AG04450 (cell line): ENCODE measurements at regions not wholly inside any gene's neighbourhood (a gene's known extent, or its start where the extent isn't known, plus 50 kb on each side); places are given as distances from the start of the nearest gene placed in this dataset.

ENCODE experiments used
- CTCF ChIA-PET: fragments of 300-600, 350-600 bp; formaldehyde crosslinking; extraction: SDS; loops from one replicate; lab custom pipeline; 2022; ENCODE audit warnings: antibody characterized with exemption, inconsistent platforms; lab: Charles Lee
- POLR2A ChIA-PET: fragments of 350-600 bp; formaldehyde crosslinking; extraction: SDS; loops from one replicate; lab custom pipeline; 2021; ENCODE audit warnings: antibody characterized with exemption, inconsistent platforms; lab: Yijun Ruan, JAX
- DNase-seq: peaks from one replicate; pipeline ENCODE4 v3.0.0-alpha.2; 2011; ENCODE audit warnings: low read depth, low spot score
- H3K27ac ChIP-seq: one replicate; pipeline ENCODE4 v1.5.1; 2012; ENCODE audit warnings: low read depth, low read length, control low read depth
- H3K27me3 ChIP-seq: one replicate; pipeline ENCODE4 v1.6.0; 2012; ENCODE audit warnings: low read length; ENCODE audit not compliant: control insufficient read depth, insufficient read depth
- H3K4me3 ChIP-seq: 2 replicates; pipeline ENCODE4 v1.5.1; 2011; ENCODE audit warnings: mild to moderate bottlenecking, low read depth, low read length, control low read depth
- H3K9me3 ChIP-seq: 2 replicates; pipeline ENCODE4 v1.5.1; 2012; ENCODE audit warnings: low read length; ENCODE audit not compliant: control insufficient read depth, insufficient read depth
- TF ChIP-seq, protein P1 (sequence below): IDR thresholded peaks from 2 replicates; pipeline ENCODE4 v1.5.1; 2011; ENCODE audit warnings: low read depth, low read length, control low read depth, inconsistent platforms

GRCh38 chr7:1286946-1287645, 54.4 kb downstream of the UNCX start:
- Histone ChIP-seq H3K27me3 (peaks cover 59% of the 10 kb centered on the region), H3K9me3 (peaks cover 3% of the 10 kb centered on the region; the same call in 1 of the 2 replicates), H3K4me3 (no peak overlapping the region), H3K27ac (no peak overlapping the region)
- CTCF ChIA-PET: no interaction called here
- DNase-seq: no peak
- POLR2A ChIA-PET: no interaction called here
- TF ChIP-seq, protein P1, sequence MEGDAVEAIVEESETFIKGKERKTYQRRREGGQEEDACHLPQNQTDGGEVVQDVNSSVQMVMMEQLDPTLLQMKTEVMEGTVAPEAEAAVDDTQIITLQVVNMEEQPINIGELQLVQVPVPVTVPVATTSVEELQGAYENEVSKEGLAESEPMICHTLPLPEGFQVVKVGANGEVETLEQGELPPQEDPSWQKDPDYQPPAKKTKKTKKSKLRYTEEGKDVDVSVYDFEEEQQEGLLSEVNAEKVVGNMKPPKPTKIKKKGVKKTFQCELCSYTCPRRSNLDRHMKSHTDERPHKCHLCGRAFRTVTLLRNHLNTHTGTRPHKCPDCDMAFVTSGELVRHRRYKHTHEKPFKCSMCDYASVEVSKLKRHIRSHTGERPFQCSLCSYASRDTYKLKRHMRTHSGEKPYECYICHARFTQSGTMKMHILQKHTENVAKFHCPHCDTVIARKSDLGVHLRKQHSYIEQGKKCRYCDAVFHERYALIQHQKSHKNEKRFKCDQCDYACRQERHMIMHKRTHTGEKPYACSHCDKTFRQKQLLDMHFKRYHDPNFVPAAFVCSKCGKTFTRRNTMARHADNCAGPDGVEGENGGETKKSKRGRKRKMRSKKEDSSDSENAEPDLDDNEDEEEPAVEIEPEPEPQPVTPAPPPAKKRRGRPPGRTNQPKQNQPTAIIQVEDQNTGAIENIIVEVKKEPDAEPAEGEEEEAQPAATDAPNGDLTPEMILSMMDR: no peak

DNA sequence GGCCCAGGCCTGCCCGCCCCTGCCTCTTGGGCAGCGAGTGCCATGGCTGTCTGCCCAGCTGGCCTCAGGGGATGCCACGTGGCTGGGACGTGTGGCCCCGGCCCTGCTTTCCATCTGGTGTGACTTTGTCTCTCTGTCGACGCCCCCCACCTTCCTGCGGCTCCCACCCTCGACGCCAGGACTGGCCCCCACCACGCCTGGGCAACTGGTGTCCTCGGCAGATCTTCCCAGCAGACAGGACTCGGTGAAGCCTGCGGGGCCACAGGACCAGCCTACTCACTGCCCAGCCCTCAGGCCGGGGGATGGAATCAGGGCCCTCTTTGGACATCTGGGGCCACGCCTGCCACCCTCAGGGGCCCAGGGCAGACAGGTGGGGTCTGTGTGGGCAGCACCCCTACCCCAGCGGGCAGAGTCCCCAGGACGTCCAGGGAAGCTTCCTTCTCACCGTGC, 55.1 kb downstream of the UNCX start:
- POLR2A ChIA-PET: no interaction called here
- Histone ChIP-seq H3K27me3 (peaks cover 65% of the 10 kb centered on the region), H3K4me3 (no peak overlapping the region), H3K27ac (no peak overlapping the region), H3K9me3 (peaks cover 3% of the 10 kb centered on the region; the same call in 1 of the 2 replicates)
- TF ChIP-seq, protein P1: no peak
- CTCF ChIA-PET: no interaction called here
- no peak for DNase-seq

DNA sequence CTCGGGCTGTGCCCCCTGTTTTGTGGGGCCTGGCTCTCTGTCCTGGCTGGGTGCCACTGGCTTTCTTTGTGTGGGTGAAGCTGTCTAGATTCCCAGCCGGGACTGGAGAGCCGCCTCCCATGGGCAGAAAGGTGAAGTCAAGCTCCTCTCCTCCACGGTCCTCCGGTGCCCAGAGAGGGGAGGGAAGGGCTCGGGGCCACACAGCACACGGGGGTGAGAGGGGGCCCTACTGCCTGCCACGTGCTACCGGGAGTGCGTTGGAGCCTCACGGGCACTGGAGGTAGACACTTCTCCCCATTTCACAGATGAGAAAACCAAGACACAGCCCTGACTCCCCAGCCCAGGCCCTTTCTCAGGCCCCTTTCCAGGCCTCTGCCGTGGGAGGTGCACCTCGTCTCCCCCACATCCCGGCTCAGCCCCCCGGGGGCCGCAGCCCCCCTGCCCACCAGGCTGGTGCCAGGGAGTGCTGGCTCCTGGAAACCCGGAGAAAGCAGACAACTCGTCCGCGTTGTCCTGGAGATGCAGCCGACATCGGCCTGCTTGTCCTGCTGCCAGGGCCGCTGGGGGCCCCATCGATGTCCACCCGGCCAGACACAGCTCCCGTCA, 55.8 kb downstream of the UNCX start:
- Histone ChIP-seq H3K27ac (no peak overlapping the region), H3K27me3 (peaks cover 67% of the 10 kb centered on the region), H3K4me3 (no peak overlapping the region), H3K9me3 (peaks cover 3% of the 10 kb centered on the region; the same call in 1 of the 2 replicates)
- DNase-seq: no peak
- ChIA-PET CTCF (no interaction called here), POLR2A (no interaction called here)
- TF ChIP-seq, protein P1: no peak

DNA sequence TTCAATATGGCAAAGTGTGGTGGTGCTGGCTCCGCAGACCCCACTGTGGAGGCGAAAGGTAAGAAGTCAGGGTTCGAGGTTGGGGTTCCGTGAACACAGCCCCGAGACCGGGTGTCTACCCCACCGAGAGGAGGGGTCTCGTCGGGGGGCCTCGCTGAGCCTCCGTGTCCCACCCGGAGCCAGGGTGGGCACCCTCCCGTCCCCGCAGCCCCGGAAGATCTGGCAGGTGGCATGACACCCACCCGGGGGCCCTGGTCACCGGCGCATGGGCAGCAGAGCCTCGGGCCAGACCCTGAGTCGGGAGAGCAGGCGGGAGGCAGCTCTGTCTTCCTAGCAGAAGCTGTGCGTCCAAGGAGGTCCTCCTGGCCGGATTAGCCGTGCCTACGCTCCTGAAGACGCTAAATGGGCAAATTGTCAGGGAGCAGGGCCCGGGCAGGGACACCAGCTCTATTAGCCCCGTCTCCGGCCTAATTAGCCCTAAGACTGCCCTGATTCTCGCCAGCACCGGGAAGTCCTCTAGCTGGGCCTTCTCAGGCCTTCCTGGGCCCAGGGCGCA, 56.4 kb downstream of the UNCX start:
- ChIA-PET CTCF (no interaction called here), POLR2A (no interaction called here)
- H3K9me3 ChIP-seq: peaks cover 3% of the 10 kb centered on the region; the same call in 1 of the 2 replicates
- TF ChIP-seq, protein P1: no peak
- no peak for DNase-seq
- H3K27me3 ChIP-seq: peaks cover 64% of the 10 kb centered on the region
- no peak overlapping the region for H3K27ac ChIP-seq
- no peak overlapping the region for H3K4me3 ChIP-seq

DNA sequence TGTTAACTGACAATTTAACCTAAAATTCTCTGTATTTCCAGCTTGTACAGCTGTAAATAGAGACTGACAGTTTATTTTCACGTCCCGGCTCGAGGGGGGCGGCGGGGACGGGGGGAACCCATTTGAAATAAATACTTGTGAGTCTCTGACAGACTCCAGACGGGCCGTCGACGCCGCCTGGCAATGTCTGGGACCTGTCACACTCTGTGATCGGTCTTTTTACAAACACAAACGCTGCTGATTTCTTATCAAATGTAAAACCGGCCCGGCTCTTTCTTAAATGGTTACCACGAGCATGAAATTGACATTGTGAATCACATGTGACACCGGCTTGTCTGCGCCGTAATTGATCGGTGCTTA, 57.0 kb downstream of the UNCX start:
- ChIA-PET CTCF (no interaction called here), POLR2A (no interaction called here)
- peaks cover 67% of the 10 kb centered on the region for H3K27me3 ChIP-seq
- no peak overlapping the region for H3K4me3 ChIP-seq
- H3K9me3 ChIP-seq: peaks cover 3% of the 10 kb centered on the region; the same call in 1 of the 2 replicates
- no peak overlapping the region for H3K27ac ChIP-seq
- DNase-seq: no peak
- TF ChIP-seq, protein P1: no peak
